Endothelial cell of umbilical vein (primary cell): ENCODE measurements at regions not wholly inside any gene's neighbourhood (a gene's known extent, or its start where the extent isn't known, plus 50 kb on each side); places are given as distances from the start of the nearest gene placed in this dataset.

Source experiments
- BruUV-seq: library from RNA; stranded (reverse); fragments of 400-500 nt; replicated peaks from 2 replicates; lab custom pipeline; 2021; lab: Mats Ljungman, UMichigan
- CTCF ChIA-PET: fragments of 300-600, 350-600 bp; sonication (Branson Sonifier 250); formaldehyde crosslinking; loops from one replicate; lab custom pipeline; 2021; ENCODE audit warnings: antibody characterized with exemption, inconsistent platforms; lab: Charles Lee
- POLR2A ChIA-PET: fragments of 300-600, 350-600 bp; sonication (Branson Sonifier 250); formaldehyde crosslinking; loops from one replicate; lab custom pipeline; 2021; ENCODE audit warnings: antibody characterized with exemption, inconsistent platforms; lab: Charles Lee
- DNase-seq: peaks from one replicate; pipeline ENCODE4 v3.0.0-alpha.2; 2011; ENCODE audit warnings: low read depth, low spot score
- FAIRE-seq: peaks from 2 replicates; lab custom pipeline; 2011; peaks lifted over from hg19 to GRCh38; lab: Jason Lieb, UNC
- H2AFZ ChIP-seq: 2 replicates; pipeline ENCODE4 v1.6.0; 2012; ENCODE audit warnings: low read depth, low read length, control low read depth, inconsistent platforms
- H3K27ac ChIP-seq: 2 replicates; pipeline ENCODE4 v1.5.1; 2011; ENCODE audit warnings: low read depth, mild to moderate bottlenecking, control low read depth, low read length, moderate library complexity; ENCODE audit not compliant: insufficient read depth
- H3K27me3 ChIP-seq, 2 experiments: 2 replicates each; pipeline versions ENCODE4 v1.6.0 to v1.6.1; 2011; ENCODE audit warnings: low read length in 2 of 2, mixed read lengths in 1 of 2; ENCODE audit not compliant: control insufficient read depth in 2 of 2, insufficient read depth in 2 of 2
- H3K36me3 ChIP-seq, 2 experiments: 2 replicates in 1 of 2; 3 replicates in 1 of 2; pipeline ENCODE4 v1.5.1; 2011; ENCODE audit warnings: low read length in 2 of 2, mild to moderate bottlenecking in 1 of 2, moderate library complexity in 1 of 2; ENCODE audit not compliant: control insufficient read depth in 2 of 2, insufficient read depth in 2 of 2; ENCODE audit errors: extremely low read depth in 1 of 2
- H3K4me1 ChIP-seq: 3 replicates; pipeline ENCODE4 v1.5.1; 2011; ENCODE audit warnings: mild to moderate bottlenecking, low read length; ENCODE audit not compliant: control insufficient read depth, insufficient read depth; ENCODE audit errors: extremely low read depth
- H3K4me2 ChIP-seq: 2 replicates; pipeline ENCODE4 v1.6.1; 2011; ENCODE audit warnings: low read length, control low read depth, mixed read lengths; ENCODE audit not compliant: insufficient read depth
- H3K4me3 ChIP-seq, 3 experiments: fragments of 200-600 bp in 1 of 3; sonication (generic), shearing (Covaris generic) in 1 of 3; replicated peaks in 1 of 3; 2 replicates each; pipeline ENCODE4 v1.5.1; 2011 to 2016; ENCODE audit warnings: control low read depth in 3 of 3, low read length in 3 of 3, mild to moderate bottlenecking in 2 of 3, inconsistent platforms in 1 of 3, low read depth in 1 of 3, moderate library complexity in 1 of 3; ENCODE audit not compliant: insufficient read depth in 1 of 3
- H3K79me2 ChIP-seq: 2 replicates; pipeline ENCODE4 v1.6.0; 2012; ENCODE audit warnings: low read length, inconsistent platforms; ENCODE audit not compliant: control insufficient read depth, insufficient read depth
- H3K9ac ChIP-seq: replicated peaks from 2 replicates; pipeline ENCODE3; 2011; ENCODE audit warnings: low read length, control low read depth; ENCODE audit not compliant: insufficient read depth; ENCODE audit errors: extremely low read depth
- H3K9me1 ChIP-seq: replicated peaks from 3 replicates; pipeline ENCODE4 v1.6.0; 2011; ENCODE audit warnings: mild to moderate bottlenecking, low read length; ENCODE audit not compliant: control insufficient read depth, insufficient read depth; ENCODE audit errors: extremely low read depth
- H3K9me3 ChIP-seq: replicated peaks from 2 replicates; pipeline ENCODE4 v1.5.1; 2012; ENCODE audit warnings: low read length, inconsistent platforms; ENCODE audit not compliant: control insufficient read depth, insufficient read depth
- H4K20me1 ChIP-seq: replicated peaks from 2 replicates; pipeline ENCODE3; 2011; ENCODE audit warnings: mild to moderate bottlenecking, low read length; ENCODE audit not compliant: control insufficient read depth, insufficient read depth; ENCODE audit errors: extremely low read depth
- EZH2 ChIP-seq: IDR thresholded peaks from 2 replicates; pipeline ENCODE4 v1.6.1; 2012; ENCODE audit warnings: borderline replicate concordance, low read depth, mild to moderate bottlenecking, moderate library complexity, low read length, inconsistent platforms; ENCODE audit not compliant: severe bottlenecking
- FOS ChIP-seq: IDR thresholded peaks from 2 replicates; pipeline ENCODE4 v1.6.1; 2011; ENCODE audit warnings: mild to moderate bottlenecking, low read length, moderate library complexity, borderline replicate concordance; ENCODE audit not compliant: insufficient read depth
- GATA2 ChIP-seq: IDR thresholded peaks from 2 replicates; pipeline ENCODE4 v1.7.0; 2011; ENCODE audit warnings: low read depth, mild to moderate bottlenecking, moderate library complexity, mixed read lengths, low read length; ENCODE audit not compliant: insufficient read length, insufficient read depth
- JUN ChIP-seq: IDR thresholded peaks from 2 replicates; pipeline ENCODE4 v1.6.1; 2011; ENCODE audit warnings: borderline replicate concordance, low read depth; ENCODE audit not compliant: insufficient read length, insufficient read depth
- MYC ChIP-seq: IDR thresholded peaks from one replicate; pipeline ENCODE4 v1.6.1; 2011; ENCODE audit warnings: mild to moderate bottlenecking, low read depth, low read length
- POLR2A ChIP-seq: IDR thresholded peaks from 2 replicates; pipeline ENCODE4 v1.6.1; 2012; ENCODE audit warnings: low read depth, mild to moderate bottlenecking, control low read depth, low read length
- POLR2AphosphoS5 ChIP-seq: IDR thresholded peaks from 2 replicates; pipeline ENCODE4 v1.6.1; 2012; ENCODE audit warnings: low read depth, mild to moderate bottlenecking, control low read depth, low read length, moderate library complexity; ENCODE audit not compliant: insufficient read depth
- dilution Hi-C: fragments of 300-500 bp; cut with MboI; formaldehyde crosslinking; loops from one replicate; pipeline ENCODE4 v1.15.0; 2019; ENCODE audit warnings: low sequenced_read_pairs; ENCODE audit not compliant: extremely low pct_ligation_motif_present
- intact Hi-C: fragments of 100-400 bp; cut with micrococcal nuclease; formaldehyde crosslinking; loops from one replicate; pipeline ENCODE4 v1.10.0; 2022
- TF ChIP-seq, protein P1 (sequence below), 2 donors: IDR thresholded peaks; 1 replicate in 1 of 2; 2 replicates in 1 of 2; pipeline ENCODE4 v1.5.1; 2011; ENCODE audit warnings: low read length in 2 of 2, mild to moderate bottlenecking in 2 of 2, moderate library complexity in 2 of 2, control low read depth in 1 of 2, inconsistent platforms in 1 of 2, low read depth in 1 of 2; ENCODE audit not compliant: insufficient read depth in 1 of 2; ENCODE audit errors: extremely low read depth in 1 of 2
- TF ChIP-seq, protein P2 (sequence below): IDR thresholded peaks from 2 replicates; pipeline ENCODE4 v1.6.1; 2011; ENCODE audit not compliant: insufficient read depth, insufficient read length

DNA sequence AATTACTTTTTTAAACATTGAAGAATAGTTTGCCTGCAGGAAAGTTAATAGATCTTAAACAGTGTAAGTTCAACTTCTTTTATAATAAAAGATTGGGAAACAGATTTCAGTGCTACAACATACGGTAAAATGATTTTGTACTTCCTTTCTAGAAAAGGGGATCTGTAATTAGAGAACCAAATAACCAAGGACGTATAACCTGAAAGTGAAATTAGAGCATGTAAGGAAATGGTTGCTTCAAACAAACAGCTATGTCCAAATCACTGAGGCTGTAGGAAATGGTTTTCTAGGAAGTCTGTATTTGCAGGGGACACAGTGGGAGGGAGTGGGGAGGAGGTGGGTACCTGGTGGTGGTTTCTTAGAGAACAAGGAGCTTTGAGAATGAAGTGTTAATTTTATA, 57.9 kb upstream of the EXOC6 start:
- BruUV-seq = no TSS peak
- no peaks in the 10 kb centered on the region for H3K4me1 ChIP-seq
- H3K9me1 ChIP-seq = no peaks in the 10 kb centered on the region
- dilution Hi-C loops (no loop called here), intact Hi-C loops (no loop called here)
- TF ChIP-seq GATA2 = no peak
- no peak for TF ChIP-seq JUN
- TF ChIP-seq, protein P1, sequence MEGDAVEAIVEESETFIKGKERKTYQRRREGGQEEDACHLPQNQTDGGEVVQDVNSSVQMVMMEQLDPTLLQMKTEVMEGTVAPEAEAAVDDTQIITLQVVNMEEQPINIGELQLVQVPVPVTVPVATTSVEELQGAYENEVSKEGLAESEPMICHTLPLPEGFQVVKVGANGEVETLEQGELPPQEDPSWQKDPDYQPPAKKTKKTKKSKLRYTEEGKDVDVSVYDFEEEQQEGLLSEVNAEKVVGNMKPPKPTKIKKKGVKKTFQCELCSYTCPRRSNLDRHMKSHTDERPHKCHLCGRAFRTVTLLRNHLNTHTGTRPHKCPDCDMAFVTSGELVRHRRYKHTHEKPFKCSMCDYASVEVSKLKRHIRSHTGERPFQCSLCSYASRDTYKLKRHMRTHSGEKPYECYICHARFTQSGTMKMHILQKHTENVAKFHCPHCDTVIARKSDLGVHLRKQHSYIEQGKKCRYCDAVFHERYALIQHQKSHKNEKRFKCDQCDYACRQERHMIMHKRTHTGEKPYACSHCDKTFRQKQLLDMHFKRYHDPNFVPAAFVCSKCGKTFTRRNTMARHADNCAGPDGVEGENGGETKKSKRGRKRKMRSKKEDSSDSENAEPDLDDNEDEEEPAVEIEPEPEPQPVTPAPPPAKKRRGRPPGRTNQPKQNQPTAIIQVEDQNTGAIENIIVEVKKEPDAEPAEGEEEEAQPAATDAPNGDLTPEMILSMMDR (IDR thresholded peaks at IDR 0.05; ENCODE audit: extremely low read depth in 1 of 2, insufficient read depth in 1 of 2, low read depth in 1 of 2, low read length in 2 of 2) = no peak
- TF ChIP-seq POLR2AphosphoS5 = no peak
- no peak for TF ChIP-seq POLR2A
- no peak for TF ChIP-seq EZH2
- TF ChIP-seq, protein P2, sequence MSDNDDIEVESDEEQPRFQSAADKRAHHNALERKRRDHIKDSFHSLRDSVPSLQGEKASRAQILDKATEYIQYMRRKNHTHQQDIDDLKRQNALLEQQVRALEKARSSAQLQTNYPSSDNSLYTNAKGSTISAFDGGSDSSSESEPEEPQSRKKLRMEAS = no peak
- no peak for TF ChIP-seq FOS
- no peak for TF ChIP-seq MYC
- H2AFZ ChIP-seq = no peak overlapping the region
- H3K27me3 ChIP-seq = no peaks in the 10 kb centered on the region
- ChIA-PET POLR2A (interaction anchor here (0.7 kb wide), 1 partner anchor 679 kb away, joined by 3 read pairs; no protein-coding TSS in a partner anchor), CTCF (no interaction called here)
- DNase-seq = no peak
- H3K9me3 ChIP-seq = no peaks in the 10 kb centered on the region
- no peak overlapping the region for H3K9ac ChIP-seq
- H3K79me2 ChIP-seq = no peaks in the 10 kb centered on the region
- FAIRE-seq = no peak
- H3K4me2 ChIP-seq = no peak overlapping the region
- H3K4me3 ChIP-seq = no peak overlapping the region
- no peak overlapping the region for H3K27ac ChIP-seq
- H3K36me3 ChIP-seq = no peaks in the 10 kb centered on the region
- H4K20me1 ChIP-seq = no peaks in the 10 kb centered on the region
